ENCODE measurements at regions not wholly inside any gene's neighbourhood (a gene's known extent, or its start where the extent isn't known, plus 50 kb on each side); places are given as distances from the start of the nearest gene placed in this dataset.
"Not testable (repeated sequence)": the region's sequence is repeated elsewhere in the genome, so short reads cannot be mapped to it uniquely, and the experiment has no call there.

- DNase-seq: not testable (repeated sequence)
These were observed 503.1 kb upstream of the SOX9 start for GRCh38 chr17:71617767-71618166.

- DNase-seq: no peak
These were observed 495.5 kb upstream of the SOX9 start for GRCh38 chr17:71625330-71625729.

- no peak for DNase-seq
These were observed 492.5 kb upstream of the SOX9 start for GRCh38 chr17:71628306-71628705.

GRCh38 chr17:71631483-71631882, 489.3 kb upstream of the SOX9 start:
- no peak for DNase-seq

GRCh38 chr17:71632328-71632727, 488.5 kb upstream of the SOX9 start:
- DNase-seq: no peak

GRCh38 chr17:71633391-71633849, 487.4 kb upstream of the SOX9 start:
- no peak for DNase-seq

- DNase-seq: no peak
These were observed 486.4 kb upstream of the SOX9 start for GRCh38 chr17:71634376-71634775.

- DNase-seq: no peak
These were observed 485.6 kb upstream of the SOX9 start for GRCh38 chr17:71635187-71635586.

GRCh38 chr17:71636644-71637043, 484.2 kb upstream of the SOX9 start:
- DNase-seq: no peak

- DNase-seq: no peak
These were observed 482.2 kb upstream of the SOX9 start for GRCh38 chr17:71638668-71639067.

GRCh38 chr17:71639865-71640264, 481.0 kb upstream of the SOX9 start:
- DNase-seq: no peak

GRCh38 chr17:71646890-71647289, 473.9 kb upstream of the SOX9 start:
- not testable (repeated sequence) for DNase-seq

GRCh38 chr17:71648342-71648741, 472.5 kb upstream of the SOX9 start:
- not testable (repeated sequence) for DNase-seq

GRCh38 chr17:71649941-71650350, 470.9 kb upstream of the SOX9 start:
- DNase-seq: no peak

GRCh38 chr17:71655542-71655941, 465.3 kb upstream of the SOX9 start:
- no peak for DNase-seq

- no peak for DNase-seq
These were observed 463.6 kb upstream of the SOX9 start for GRCh38 chr17:71656964-71657858.

- DNase-seq: no peak
These were observed 461.8 kb upstream of the SOX9 start for GRCh38 chr17:71658996-71659395.

- no peak for DNase-seq
These were observed 456.0 kb upstream of the SOX9 start for GRCh38 chr17:71664861-71665260.

- DNase-seq: no peak
These were observed 454.8 kb upstream of the SOX9 start for GRCh38 chr17:71666047-71666446.

- no peak for DNase-seq
These were observed 453.2 kb upstream of the SOX9 start for GRCh38 chr17:71667661-71668060.

- DNase-seq: no peak
These were observed 452.0 kb upstream of the SOX9 start for GRCh38 chr17:71668807-71669206.

- no peak for DNase-seq
These were observed 443.4 kb upstream of the SOX9 start for GRCh38 chr17:71677439-71677838.

GRCh38 chr17:71679832-71680231, 441.0 kb upstream of the SOX9 start:
- no peak for DNase-seq

GRCh38 chr17:71681427-71682173, 439.2 kb upstream of the SOX9 start:
- no peak for DNase-seq

Data from CD4-positive, alpha-beta T cell treated with Interleukin-4 for 1 hour (primary cell).